Breast epithelium (tissue), 4 donors: ENCODE measurements at regions not wholly inside any gene's neighbourhood (a gene's known extent, or its start where the extent isn't known, plus 50 kb on each side); places are given as distances from the start of the nearest gene placed in this dataset.
"Not testable (repeated sequence)": the region's sequence is repeated elsewhere in the genome, so short reads cannot be mapped to it uniquely, and the experiment has no call there.

Experiments
- DNase-seq, 2 donors: peaks; one replicate each; pipeline ENCODE4 v3.0.0-alpha.2; 2019; ENCODE audit warnings: low spot score in 2 of 2
- H3K27ac ChIP-seq, 2 donors: fragments of 200-600 bp; sonication (generic) in 1 of 2; one replicate each; pipeline ENCODE4 v1.5.1; 2016 to 2019; ENCODE audit warnings: mild to moderate bottlenecking in 1 of 2
- H3K27me3 ChIP-seq, 2 donors: fragments of 200-600 bp; sonication (generic) in 1 of 2; one replicate each; pipeline versions ENCODE4 v1.5.1 to v1.6.0; 2017 to 2019; ENCODE audit warnings: control low read depth in 1 of 2, mild to moderate bottlenecking in 1 of 2
- H3K36me3 ChIP-seq: fragments of 200-600 bp; one replicate; pipeline ENCODE4 v1.5.1; 2019
- H3K4me1 ChIP-seq, 2 donors: fragments of 200-600 bp; sonication (generic); one replicate each; pipeline ENCODE4 v1.5.1; 2016 to 2019; ENCODE audit warnings: control low read depth in 1 of 2
- H3K4me3 ChIP-seq, 3 donors: fragments of 200-600 bp; sonication (generic); 1 replicate in 2 of 3; 2 replicates in 1 of 3; pipeline ENCODE4 v1.5.1; 2016 to 2019; ENCODE audit warnings: mild to moderate bottlenecking in 3 of 3, moderate library complexity in 2 of 3
- H3K9me3 ChIP-seq, 2 donors: fragments of 200-600 bp; sonication (generic) in 1 of 2; one replicate each; pipeline ENCODE4 v1.5.1; 2016 to 2019; ENCODE audit warnings: control low read depth in 1 of 2
- POLR2A ChIP-seq: fragments of 450-650 bp; IDR thresholded peaks from one replicate; pipeline ENCODE4 v1.6.1; 2016; ENCODE audit warnings: antibody characterized with exemption, mild to moderate bottlenecking, moderate library complexity
- POLR2AphosphoS5 ChIP-seq, 3 donors: sonication (generic); formaldehyde crosslinking; IDR thresholded peaks; one replicate each; pipeline ENCODE4 v1.6.1; 2017; ENCODE audit warnings: antibody characterized with exemption in 3 of 3
- intact Hi-C: fragments of 100-400 bp; cut with DNase I; formaldehyde crosslinking; loops from one replicate; pipeline ENCODE4 v1.15.1; 2023; ENCODE audit warnings: low total_unique reads
- TF ChIP-seq, protein P1 (sequence below), 3 donors: fragments of 450-650 bp; IDR thresholded peaks; one replicate each; pipeline ENCODE4 v1.5.1; 2016 to 2017; ENCODE audit warnings: antibody characterized with exemption in 3 of 3, mild to moderate bottlenecking in 3 of 3, moderate library complexity in 3 of 3

DNA sequence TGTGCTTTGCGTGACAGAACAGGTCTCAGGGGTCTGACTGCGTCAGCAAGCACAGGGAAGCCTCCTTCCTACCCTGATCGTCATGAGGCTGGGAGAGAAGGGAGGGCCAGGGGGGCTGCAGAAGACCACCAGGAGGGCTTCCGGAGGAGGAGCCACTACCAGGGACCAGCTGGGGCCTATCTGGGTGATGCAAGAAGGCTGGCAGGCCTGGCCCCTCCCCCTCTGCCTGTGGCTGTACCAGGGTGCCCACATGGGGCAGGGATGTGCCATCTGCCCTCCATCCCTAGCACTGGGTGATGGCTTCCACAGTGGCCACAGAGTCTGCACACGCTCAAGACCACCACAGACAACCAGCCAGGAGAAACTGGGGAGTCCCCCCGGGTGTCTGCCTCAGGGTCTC is 116.4 kb upstream of the NKX1-1 start:
- Histone ChIP-seq H3K27me3 (peaks cover 0 to 27% of the 10 kb centered on the region in 2 donors), H3K27ac (no peak overlapping the region), H3K9me3 (peaks cover 6% of the 10 kb centered on the region in 2 donors), H3K4me1 (no peaks in the 10 kb centered on the region), H3K4me3 (no peak overlapping the region), H3K36me3 (no peaks in the 10 kb centered on the region)
- DNase-seq = no peak
- intact Hi-C loops = no loop called here
- TF ChIP-seq POLR2A = no peak
- TF ChIP-seq POLR2AphosphoS5 (IDR thresholded peaks at IDR 0.05) = no peak
- TF ChIP-seq, protein P1, sequence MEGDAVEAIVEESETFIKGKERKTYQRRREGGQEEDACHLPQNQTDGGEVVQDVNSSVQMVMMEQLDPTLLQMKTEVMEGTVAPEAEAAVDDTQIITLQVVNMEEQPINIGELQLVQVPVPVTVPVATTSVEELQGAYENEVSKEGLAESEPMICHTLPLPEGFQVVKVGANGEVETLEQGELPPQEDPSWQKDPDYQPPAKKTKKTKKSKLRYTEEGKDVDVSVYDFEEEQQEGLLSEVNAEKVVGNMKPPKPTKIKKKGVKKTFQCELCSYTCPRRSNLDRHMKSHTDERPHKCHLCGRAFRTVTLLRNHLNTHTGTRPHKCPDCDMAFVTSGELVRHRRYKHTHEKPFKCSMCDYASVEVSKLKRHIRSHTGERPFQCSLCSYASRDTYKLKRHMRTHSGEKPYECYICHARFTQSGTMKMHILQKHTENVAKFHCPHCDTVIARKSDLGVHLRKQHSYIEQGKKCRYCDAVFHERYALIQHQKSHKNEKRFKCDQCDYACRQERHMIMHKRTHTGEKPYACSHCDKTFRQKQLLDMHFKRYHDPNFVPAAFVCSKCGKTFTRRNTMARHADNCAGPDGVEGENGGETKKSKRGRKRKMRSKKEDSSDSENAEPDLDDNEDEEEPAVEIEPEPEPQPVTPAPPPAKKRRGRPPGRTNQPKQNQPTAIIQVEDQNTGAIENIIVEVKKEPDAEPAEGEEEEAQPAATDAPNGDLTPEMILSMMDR (IDR thresholded peaks at IDR 0.05) = no peak

DNA sequence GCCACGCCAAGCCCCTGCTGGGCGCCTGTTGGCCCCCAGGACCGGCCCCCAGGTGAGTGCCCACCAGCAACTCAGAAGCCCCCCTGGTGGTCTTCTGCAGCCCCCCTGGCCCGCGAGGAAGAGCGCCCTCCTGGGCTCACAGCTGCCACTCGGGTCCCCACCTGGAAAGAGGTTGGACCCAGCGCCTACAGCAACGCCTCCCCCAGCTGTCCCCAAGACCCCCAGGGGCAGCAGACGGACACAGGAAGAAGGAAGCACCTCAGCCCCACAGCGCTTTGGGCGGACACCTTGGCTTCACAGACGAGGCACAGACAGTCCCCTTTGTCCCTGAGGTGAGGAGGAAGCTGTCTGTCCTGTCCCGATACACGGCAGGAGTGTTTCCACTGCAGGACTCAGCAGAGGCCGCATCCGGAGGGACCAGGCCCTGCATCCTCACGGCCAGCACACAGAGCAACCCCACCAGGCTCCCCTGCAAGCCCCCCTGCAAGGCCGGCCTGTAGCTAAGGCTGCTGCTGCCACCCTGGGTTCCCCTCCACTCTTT is 115.6 kb upstream of the NKX1-1 start:
- H3K4me3 ChIP-seq = no peak overlapping the region
- TF ChIP-seq POLR2AphosphoS5 (IDR thresholded peaks at IDR 0.05) (no peak), POLR2A (no peak)
- TF ChIP-seq, protein P1 (IDR thresholded peaks at IDR 0.05) = no peak
- no peaks in the 10 kb centered on the region for H3K36me3 ChIP-seq
- H3K4me1 ChIP-seq = no peaks in the 10 kb centered on the region
- H3K27ac ChIP-seq = no peak overlapping the region
- DNase-seq = no peak
- intact Hi-C loops = no loop called here
- H3K9me3 ChIP-seq = peaks cover 6% of the 10 kb centered on the region in 2 donors
- peaks cover 0 to 35% of the 10 kb centered on the region in 2 donors for H3K27me3 ChIP-seq

DNA sequence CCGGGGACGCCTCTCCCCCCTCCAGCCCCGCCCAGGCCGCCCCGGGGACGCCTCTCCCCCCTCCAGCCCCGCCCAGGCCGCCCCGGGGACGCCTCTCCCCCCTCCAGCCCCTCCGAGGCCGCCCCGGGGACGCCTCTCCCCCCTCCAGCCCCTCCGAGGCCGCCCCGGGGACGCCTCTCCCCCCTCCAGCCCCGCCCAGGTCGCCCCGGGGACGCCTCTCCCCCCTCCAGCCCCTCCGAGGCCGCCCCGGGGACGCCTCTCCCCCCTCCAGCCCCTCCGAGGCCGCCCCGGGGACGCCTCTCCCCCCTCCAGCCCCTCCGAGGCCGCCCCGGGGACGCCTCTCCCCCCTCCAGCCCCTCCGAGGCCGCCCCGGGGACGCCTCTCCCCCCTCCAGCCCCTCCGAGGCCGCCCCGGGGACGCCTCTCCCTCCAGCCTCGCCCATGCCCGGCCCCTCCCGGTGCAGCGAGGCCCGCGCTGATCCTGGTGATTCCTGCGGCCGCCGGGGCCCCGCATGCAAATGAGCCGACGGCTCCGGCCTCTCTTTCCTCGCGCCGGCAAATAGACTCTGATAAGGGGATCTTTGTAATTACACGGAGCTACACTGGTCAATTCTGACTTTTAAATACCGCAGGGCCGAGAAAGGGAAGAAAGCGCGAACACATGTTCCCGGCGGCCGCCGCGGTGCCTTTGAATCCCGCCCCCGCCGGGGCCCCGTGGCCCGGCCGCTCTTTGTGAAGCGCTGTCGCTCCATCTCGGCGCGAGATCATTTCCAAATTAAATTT is 114.7 kb upstream of the NKX1-1 start:
- H3K9me3 ChIP-seq = not testable (repeated sequence)
- peak in 1 of 2 donors; percentile 22 for DNase-seq

DNA sequence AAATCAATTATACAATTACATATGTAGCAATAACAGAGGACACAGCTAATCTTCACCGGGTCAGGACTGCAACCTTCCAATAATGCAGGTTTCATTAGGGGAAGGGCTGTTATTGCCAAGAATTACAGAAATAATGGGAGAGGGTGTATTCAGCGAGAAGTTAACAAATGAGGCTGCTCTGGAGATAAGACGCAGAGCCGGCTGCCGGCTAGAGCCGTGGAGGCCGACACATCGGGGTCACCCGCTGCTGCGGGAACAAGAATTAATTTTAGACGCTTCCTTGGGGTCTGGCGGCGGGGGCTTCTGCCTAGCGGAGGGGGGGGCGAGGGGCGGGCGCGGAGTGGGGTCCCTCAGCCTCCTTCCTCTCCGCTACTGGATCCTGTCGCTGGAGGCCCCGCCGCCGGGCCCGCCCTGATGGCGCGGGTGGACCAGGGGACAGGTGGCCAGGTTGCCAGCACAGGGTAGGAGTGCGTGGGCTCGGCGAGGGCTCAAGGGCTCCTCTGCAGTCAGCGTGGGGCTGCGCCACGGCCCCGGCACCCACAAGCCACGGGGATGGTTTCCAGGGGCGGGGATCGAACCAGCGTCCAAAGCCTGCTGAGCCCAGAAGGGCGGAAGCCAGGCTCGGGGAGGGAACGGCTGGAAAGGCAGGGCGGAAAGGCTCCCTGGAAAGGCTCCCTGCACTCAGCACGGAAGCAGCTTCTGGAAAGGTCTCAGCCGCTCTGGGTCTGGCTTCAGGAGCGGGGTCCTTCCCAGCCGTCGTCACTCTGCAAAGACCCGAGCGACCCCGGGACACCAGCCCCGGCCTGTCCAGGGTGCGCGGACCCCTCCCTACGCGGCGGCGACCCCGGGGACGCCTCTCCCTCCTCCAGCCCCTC is 113.8 kb upstream of the NKX1-1 start:
- peak overlapping the region; percentile 2 to 43 (median 28) for H3K4me3 ChIP-seq
- intact Hi-C loops = no loop called here
- H3K36me3 ChIP-seq = no peaks in the 10 kb centered on the region
- H3K9me3 ChIP-seq = peaks cover 0 to 6% of the 10 kb centered on the region in 2 donors
- H3K27ac ChIP-seq = no peak overlapping the region
- no peaks in the 10 kb centered on the region for H3K4me1 ChIP-seq
- TF ChIP-seq, protein P1 (IDR thresholded peaks at IDR 0.05) = no peak
- TF ChIP-seq POLR2AphosphoS5 (IDR thresholded peaks at IDR 0.05) (no peak), POLR2A (no peak)
- no peak for DNase-seq
- H3K27me3 ChIP-seq = peaks cover 0 to 49% of the 10 kb centered on the region in 2 donors

More for the DNA sequence above, 114.7 kb upstream of the NKX1-1 start:
- peaks cover 0 to 44% of the 10 kb centered on the region in 2 donors for H3K27me3 ChIP-seq
- intact Hi-C loops, H3K36me3 ChIP-seq, H3K4me1 ChIP-seq, H3K27ac ChIP-seq: not testable (repeated sequence)
- H3K4me3 ChIP-seq = peak overlapping the region in 2 of 3 donors; percentile 43 to 62

DNA sequence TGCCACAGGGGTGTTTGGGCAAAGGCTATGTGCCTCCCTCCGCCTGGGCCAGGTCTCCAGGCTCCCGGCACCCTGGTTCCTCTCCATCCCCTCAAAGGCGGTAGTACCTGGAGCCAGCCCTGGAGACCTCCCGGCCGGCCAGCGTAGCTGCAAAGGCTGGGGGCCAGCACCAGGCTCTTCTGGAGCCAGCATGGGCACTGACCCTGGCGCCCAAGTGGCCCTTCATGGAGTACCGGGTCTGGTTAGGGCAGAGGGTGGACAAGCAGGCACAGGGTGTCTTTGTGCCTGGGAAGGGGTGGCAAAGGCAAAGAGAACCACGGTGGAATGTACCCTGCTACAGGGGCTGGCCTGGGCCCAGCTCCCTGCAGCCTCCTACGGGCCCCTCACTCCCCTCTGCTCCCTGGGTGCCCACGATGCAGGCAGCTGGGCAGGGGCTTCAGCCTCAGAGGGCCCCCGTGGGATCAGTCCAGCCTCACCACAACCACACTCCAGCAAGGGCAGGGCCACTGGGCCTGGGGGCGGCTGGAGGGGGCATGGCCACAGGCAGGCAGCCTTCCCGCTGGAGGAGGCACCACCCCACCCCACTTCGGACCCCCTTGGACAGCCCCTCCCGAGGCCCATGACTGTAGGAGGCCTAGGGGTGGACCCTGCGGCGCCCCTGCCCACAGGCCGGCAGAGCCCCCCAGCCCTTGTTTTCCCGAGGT is 112.9 kb upstream of the NKX1-1 start:
- Histone ChIP-seq H3K27me3 (peaks cover 0 to 49% of the 10 kb centered on the region in 2 donors), H3K9me3 (no peaks in the 10 kb centered on the region), H3K4me3 (no peak overlapping the region), H3K27ac (no peak overlapping the region), H3K36me3 (no peaks in the 10 kb centered on the region), H3K4me1 (no peaks in the 10 kb centered on the region)
- intact Hi-C loops = no loop called here
- no peak for DNase-seq
- TF ChIP-seq POLR2AphosphoS5 (IDR thresholded peaks at IDR 0.05) = no peak
- TF ChIP-seq, protein P1 (IDR thresholded peaks at IDR 0.05) = no peak
- no peak for TF ChIP-seq POLR2A
